CD4-positive, alpha-beta T cell (primary cell): ENCODE measurements at regions not wholly inside any gene's neighbourhood (a gene's known extent, or its start where the extent isn't known, plus 50 kb on each side); places are given as distances from the start of the nearest gene placed in this dataset.
"Not testable (repeated sequence)": the region's sequence is repeated elsewhere in the genome, so short reads cannot be mapped to it uniquely, and the experiment has no call there.

Source experiments
- ATAC-seq: fragments of 200-7000 bp; cut with Tn5 transposase; one replicate; pipeline ENCODE4 v1.10.0; 2022; ENCODE audit warnings: mild to moderate bottlenecking; ENCODE audit not compliant: poor library complexity
- CTCF ChIA-PET: fragments of 350-600 bp; sonication (Branson Sonifier 250); formaldehyde crosslinking; loops from one replicate; lab custom pipeline; 2021; ENCODE audit warnings: antibody characterized with exemption, inconsistent platforms; lab: Charles Lee
- POLR2A ChIA-PET: fragments of 350-600 bp; sonication (Branson Sonifier 250); formaldehyde crosslinking; loops from one replicate; lab custom pipeline; 2021; ENCODE audit warnings: antibody characterized with exemption, inconsistent platforms; lab: Charles Lee
- DNase-seq, 14 experiments: peaks; one replicate each; pipeline ENCODE4 v3.0.0-alpha.2; 2013 to 2020; ENCODE audit warnings: mixed read lengths in 2 of 14
- H3K27ac ChIP-seq, 2 donors: one replicate each; pipeline versions ENCODE4 v1.5.1 to v1.7.0; 2013; ENCODE audit warnings: low read length in 2 of 2, low read depth in 1 of 2, mild to moderate bottlenecking in 1 of 2
- H3K27me3 ChIP-seq, 2 experiments: 1 replicate in 1 of 2; 2 replicates in 1 of 2; pipeline versions ENCODE4 v1.6.1 to v1.7.0; 2013; ENCODE audit warnings: low read length in 2 of 2, control low read depth in 1 of 2, mild to moderate bottlenecking in 1 of 2, moderate library complexity in 1 of 2; ENCODE audit not compliant: insufficient read depth in 2 of 2, control insufficient read depth in 1 of 2
- H3K36me3 ChIP-seq: one replicate; pipeline ENCODE4 v1.6.1; 2013; ENCODE audit warnings: low read length, control low read depth; ENCODE audit not compliant: insufficient read depth
- H3K4me1 ChIP-seq: one replicate; pipeline ENCODE4 v1.6.1; 2013; ENCODE audit warnings: low read length, control low read depth; ENCODE audit not compliant: insufficient read depth
- H3K4me3 ChIP-seq: one replicate; pipeline ENCODE4 v1.5.1; 2013; ENCODE audit warnings: mild to moderate bottlenecking, low read length, moderate library complexity
- H3K9me3 ChIP-seq, 2 experiments: 1 replicate in 1 of 2; 2 replicates in 1 of 2; pipeline versions ENCODE4 v1.6.1 to v1.7.0; 2013; ENCODE audit warnings: low read length in 2 of 2, mild to moderate bottlenecking in 2 of 2, control low read depth in 1 of 2, moderate library complexity in 1 of 2; ENCODE audit not compliant: control insufficient read depth in 1 of 2, insufficient read depth in 1 of 2
- H3K27ac Mint-ChIP-seq: one replicate; pipeline ENCODE4 v1.8.0; 2020; ENCODE audit warnings: mixed read lengths
- H3K27me3 Mint-ChIP-seq: one replicate; pipeline ENCODE4 v1.8.0; 2021; ENCODE audit warnings: mixed read lengths
- H3K36me3 Mint-ChIP-seq: one replicate; pipeline ENCODE4 v1.8.0; 2021; ENCODE audit warnings: low read depth, mixed read lengths
- H3K4me1 Mint-ChIP-seq: one replicate; pipeline ENCODE4 v1.8.0; 2021; ENCODE audit warnings: low read depth, mixed read lengths
- H3K4me3 Mint-ChIP-seq: one replicate; pipeline ENCODE4 v1.8.0; 2020; ENCODE audit warnings: mild to moderate bottlenecking, mixed read lengths
- H3K9me3 Mint-ChIP-seq: one replicate; pipeline ENCODE4 v1.8.0; 2020; ENCODE audit warnings: mixed read lengths
- intact Hi-C, 2 experiments: fragments of 100-400 bp; cut with DNase I in 1 of 2; cut with micrococcal nuclease in 1 of 2; formaldehyde crosslinking; loops; one replicate each; pipeline versions ENCODE4 v1.15.1 to v1.9.0; 2023 to 2025; cut with DNase I, micrococcal nuclease
- TF ChIP-seq, protein P1 (sequence below): fragments of 200-600 bp; IDR thresholded peaks from one replicate; pipeline ENCODE4 v1.8.0; 2022; ENCODE audit warnings: antibody characterized with exemption, mild to moderate bottlenecking

DNA sequence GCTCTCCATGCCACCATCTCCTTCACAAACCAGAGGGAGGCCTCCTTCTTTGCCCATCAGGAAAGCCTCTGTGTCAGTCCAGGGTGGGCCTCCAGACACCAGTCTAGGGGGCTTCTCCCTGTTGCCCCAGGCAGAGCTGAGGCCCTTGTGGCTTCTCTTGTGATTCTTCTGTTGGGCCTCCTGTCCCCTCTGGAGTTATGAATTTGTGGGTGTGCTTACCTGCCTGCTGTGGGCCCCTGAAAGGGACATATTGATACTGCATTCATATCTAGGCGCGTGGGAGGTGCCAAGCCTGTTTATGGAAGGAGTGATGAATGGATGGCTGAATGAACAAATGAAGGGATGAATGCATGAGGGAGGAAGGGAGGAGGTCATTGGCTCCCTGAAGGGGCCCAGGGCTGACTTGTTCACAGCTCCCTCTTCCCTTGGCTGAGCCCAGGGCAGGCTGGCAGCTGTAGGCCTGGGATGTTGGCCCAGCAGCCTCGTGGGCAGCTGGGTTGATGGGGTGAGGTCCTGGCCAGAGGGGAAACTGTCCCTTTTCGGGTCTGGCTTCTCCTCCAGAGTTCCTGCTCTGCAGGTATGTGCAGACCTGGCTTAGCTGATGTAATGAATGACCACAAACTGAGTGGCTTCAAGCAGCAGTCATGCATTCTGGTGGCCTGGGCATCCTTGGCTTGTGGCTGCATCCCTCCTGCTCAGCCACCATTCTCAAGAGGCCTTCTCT lies 195.4 kb downstream of the GOLGA6L6 start:
- no peak overlapping the region for H3K27ac Mint-ChIP-seq
- no peak overlapping the region for H3K4me3 ChIP-seq
- H3K9me3 ChIP-seq = peaks cover 0 to 87% of the 10 kb centered on the region in 2 experiments
- H3K4me1 ChIP-seq = peaks cover 2% of the 10 kb centered on the region
- H3K9me3 Mint-ChIP-seq = no peaks in the 10 kb centered on the region
- no peak overlapping the region for H3K4me3 Mint-ChIP-seq
- ChIA-PET POLR2A (interaction anchor here (1.0 kb wide), 1 partner anchor 1704 kb away, joined by 3 read pairs; no protein-coding TSS in a partner anchor), CTCF (no interaction called here)
- peaks cover 6% of the 10 kb centered on the region for H3K27me3 Mint-ChIP-seq
- intact Hi-C loops = loop anchor here in 1 of 2 experiments (10.0 kb wide), 1 partner anchor 61 kb away; no protein-coding TSS in a partner anchor
- ATAC-seq = no peak
- H3K4me1 Mint-ChIP-seq = no peaks in the 10 kb centered on the region
- H3K36me3 ChIP-seq = no peaks in the 10 kb centered on the region
- no peak overlapping the region for H3K27ac ChIP-seq
- TF ChIP-seq, protein P1, sequence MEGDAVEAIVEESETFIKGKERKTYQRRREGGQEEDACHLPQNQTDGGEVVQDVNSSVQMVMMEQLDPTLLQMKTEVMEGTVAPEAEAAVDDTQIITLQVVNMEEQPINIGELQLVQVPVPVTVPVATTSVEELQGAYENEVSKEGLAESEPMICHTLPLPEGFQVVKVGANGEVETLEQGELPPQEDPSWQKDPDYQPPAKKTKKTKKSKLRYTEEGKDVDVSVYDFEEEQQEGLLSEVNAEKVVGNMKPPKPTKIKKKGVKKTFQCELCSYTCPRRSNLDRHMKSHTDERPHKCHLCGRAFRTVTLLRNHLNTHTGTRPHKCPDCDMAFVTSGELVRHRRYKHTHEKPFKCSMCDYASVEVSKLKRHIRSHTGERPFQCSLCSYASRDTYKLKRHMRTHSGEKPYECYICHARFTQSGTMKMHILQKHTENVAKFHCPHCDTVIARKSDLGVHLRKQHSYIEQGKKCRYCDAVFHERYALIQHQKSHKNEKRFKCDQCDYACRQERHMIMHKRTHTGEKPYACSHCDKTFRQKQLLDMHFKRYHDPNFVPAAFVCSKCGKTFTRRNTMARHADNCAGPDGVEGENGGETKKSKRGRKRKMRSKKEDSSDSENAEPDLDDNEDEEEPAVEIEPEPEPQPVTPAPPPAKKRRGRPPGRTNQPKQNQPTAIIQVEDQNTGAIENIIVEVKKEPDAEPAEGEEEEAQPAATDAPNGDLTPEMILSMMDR = no peak
- H3K36me3 Mint-ChIP-seq = no peaks in the 10 kb centered on the region
- peaks cover 0 to 1% of the 10 kb centered on the region in 2 experiments for H3K27me3 ChIP-seq
- peak in 2 of 14 experiments; percentile 8 to 28 for DNase-seq

DNA sequence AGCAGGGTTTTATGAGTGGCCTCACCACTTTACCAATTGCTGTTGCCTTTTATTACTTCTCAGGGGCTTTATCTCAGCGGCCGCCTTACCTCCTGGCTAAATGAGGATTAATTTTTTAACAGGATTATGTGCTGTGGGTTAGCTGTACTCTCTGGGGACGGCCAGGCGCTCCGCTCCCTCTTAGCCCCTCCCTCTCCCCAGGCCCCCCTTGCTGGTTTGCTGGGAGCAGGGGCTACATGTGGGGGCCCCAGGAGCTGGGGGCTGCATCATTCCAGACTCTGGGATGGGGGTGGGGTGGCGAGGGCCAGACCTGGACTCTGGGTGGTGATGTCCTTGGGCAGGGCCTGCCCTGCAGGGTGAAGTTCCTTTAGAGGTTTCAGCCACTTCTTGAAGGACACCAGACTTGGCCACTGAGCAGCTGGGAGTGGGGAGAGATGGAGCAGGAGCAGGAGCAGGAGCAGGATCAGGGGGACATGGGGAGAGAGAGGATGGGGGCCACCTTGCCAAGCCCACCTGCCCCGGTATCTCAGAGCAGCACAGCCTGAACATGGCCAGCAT lies 196.1 kb downstream of the GOLGA6L6 start:
- no peaks in the 10 kb centered on the region for H3K36me3 Mint-ChIP-seq
- H3K27me3 Mint-ChIP-seq = peaks cover 3% of the 10 kb centered on the region
- POLR2A ChIA-PET = interaction anchor here (1.0 kb wide), 1 partner anchor 1704 kb away, joined by 3 read pairs; no protein-coding TSS in a partner anchor
- TF ChIP-seq, protein P1 = no peak
- Histone ChIP-seq H3K4me3 (no peak overlapping the region), H3K36me3 (no peaks in the 10 kb centered on the region), H3K27me3 (peaks cover 0 to 5% of the 10 kb centered on the region in 2 experiments), H3K4me1 (peaks cover 5% of the 10 kb centered on the region), H3K27ac (no peak overlapping the region), H3K9me3 (peaks cover 0 to 87% of the 10 kb centered on the region in 2 experiments)
- H3K4me3 Mint-ChIP-seq = no peak overlapping the region
- DNase-seq (peak in 1 of 14 experiments; percentile 30), ATAC-seq (no peak)
- H3K9me3 Mint-ChIP-seq = no peaks in the 10 kb centered on the region
- CTCF ChIA-PET = no interaction called here
- no peaks in the 10 kb centered on the region for H3K4me1 Mint-ChIP-seq
- intact Hi-C loops = loop anchor here in 1 of 2 experiments (10.0 kb wide), 1 partner anchor 61 kb away; no protein-coding TSS in a partner anchor
- H3K27ac Mint-ChIP-seq = no peak overlapping the region

DNA sequence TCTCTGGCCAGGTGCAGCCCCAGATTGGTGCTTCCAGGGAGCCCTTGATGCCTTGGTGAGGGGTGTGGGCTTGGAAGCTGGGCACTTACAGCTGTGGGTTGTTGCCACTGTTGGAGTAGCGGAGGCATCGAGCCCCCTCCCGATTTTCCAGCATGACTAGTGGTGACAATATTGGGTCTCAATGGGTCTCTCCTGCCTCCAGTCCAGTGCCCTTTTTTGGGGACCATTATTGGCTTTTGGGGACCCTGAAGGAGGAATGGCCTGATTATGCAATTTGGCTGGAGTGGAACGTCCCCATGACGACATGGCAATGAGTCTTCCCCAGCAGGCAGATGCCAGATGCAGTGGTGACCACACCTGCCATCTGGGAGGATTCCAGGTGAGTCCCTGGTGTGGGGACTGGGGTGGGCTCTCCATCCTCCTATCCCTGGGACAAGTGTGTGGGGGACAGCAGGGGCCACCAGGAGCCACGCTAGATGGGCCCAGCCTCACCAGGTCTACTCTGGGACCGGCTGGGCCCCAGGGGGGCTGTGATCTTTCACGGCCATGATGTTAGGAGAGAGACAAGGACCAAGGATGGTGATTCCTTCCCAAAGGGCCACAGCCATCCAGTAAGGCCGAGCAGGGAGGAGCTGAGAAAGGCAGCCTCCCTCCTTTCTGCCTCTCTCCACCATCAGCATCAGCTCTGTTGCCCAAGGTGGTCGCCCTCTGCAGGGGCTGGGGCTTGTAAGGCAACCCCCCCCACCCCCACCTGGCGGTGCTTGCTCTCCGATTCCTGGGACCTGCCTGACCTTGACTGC lies 196.8 kb downstream of the GOLGA6L6 start:
- Histone ChIP-seq H3K27me3 (peaks cover 0 to 5% of the 10 kb centered on the region in 2 experiments), H3K27ac (no peak overlapping the region), H3K36me3 (no peaks in the 10 kb centered on the region), H3K9me3 (peaks cover 0 to 89% of the 10 kb centered on the region in 2 experiments), H3K4me1 (peaks cover 5% of the 10 kb centered on the region), H3K4me3 (no peak overlapping the region)
- Mint-ChIP-seq H3K4me3 (no peak overlapping the region), H3K4me1 (no peaks in the 10 kb centered on the region), H3K27ac (no peak overlapping the region), H3K9me3 (no peaks in the 10 kb centered on the region), H3K27me3 (no peaks in the 10 kb centered on the region), H3K36me3 (no peaks in the 10 kb centered on the region)
- ATAC-seq (no peak), DNase-seq (peak in 2 of 14 experiments; percentile 11 to 27)
- ChIA-PET CTCF (no interaction called here), POLR2A (interaction anchor here (1.0 kb wide), 1 partner anchor 1705 kb away, joined by 3 read pairs; no protein-coding TSS in a partner anchor)
- intact Hi-C loops = loop anchor here in 1 of 2 experiments (5.0 to 10.0 kb wide), 2 partner anchors 32 to 60 kb away; no protein-coding TSS in a partner anchor
- TF ChIP-seq, protein P1 = no peak

DNA sequence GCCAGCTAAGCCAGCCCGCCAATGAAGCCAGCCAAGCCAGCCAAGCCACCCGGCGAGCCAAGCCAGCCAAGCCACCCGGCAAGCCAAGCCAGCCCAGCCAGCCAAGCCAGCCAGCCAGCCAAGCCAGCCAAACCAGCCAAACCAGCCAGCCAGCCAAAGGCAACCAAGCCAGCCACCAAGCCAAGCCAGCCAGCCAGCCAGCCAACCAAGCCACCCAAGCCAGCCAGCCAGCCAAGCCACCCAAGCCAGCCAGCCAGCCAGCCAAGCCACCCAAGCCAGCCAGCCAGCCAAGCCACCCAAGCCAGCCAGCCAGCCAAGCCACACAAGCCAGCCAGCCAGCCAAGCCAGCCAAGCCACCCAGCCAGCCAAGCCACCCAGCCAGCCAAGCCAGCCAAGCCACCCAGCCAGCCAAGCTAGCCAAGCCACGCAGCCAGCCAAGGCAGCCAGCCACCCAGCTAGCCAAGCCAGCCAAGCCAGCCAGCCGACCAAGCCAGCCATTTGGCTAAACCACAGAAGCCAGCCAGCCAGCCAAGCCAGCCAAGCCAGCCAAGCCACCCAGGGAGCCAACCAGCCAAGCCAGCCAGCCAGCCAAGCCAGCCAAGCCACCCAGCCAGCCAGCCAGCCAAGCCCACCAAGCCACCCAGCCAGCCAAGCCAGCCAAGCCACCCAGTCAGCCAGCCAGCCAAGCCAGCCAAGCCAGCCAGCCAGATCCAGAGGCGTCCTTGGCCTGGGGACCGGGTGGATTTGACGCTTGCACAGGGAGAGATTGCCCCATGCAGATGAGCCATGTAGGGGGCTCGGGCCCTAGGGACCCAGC lies 198.0 kb downstream of the GOLGA6L6 start:
- H3K4me1 Mint-ChIP-seq, POLR2A ChIA-PET, ATAC-seq, H3K4me3 ChIP-seq, H3K9me3 Mint-ChIP-seq, H3K27me3 Mint-ChIP-seq, CTCF ChIA-PET, H3K27ac Mint-ChIP-seq, H3K36me3 ChIP-seq, H3K4me1 ChIP-seq, H3K36me3 Mint-ChIP-seq, H3K27ac ChIP-seq, H3K4me3 Mint-ChIP-seq, H3K27me3 ChIP-seq: not testable (repeated sequence)
- peaks cover 0 to 89% of the 10 kb centered on the region in 2 experiments for H3K9me3 ChIP-seq
- DNase-seq = peak in 3 of 14 experiments; percentile 6 to 27 (median 25)
- intact Hi-C loops = loop anchor here in 1 of 2 experiments (5.0 to 10.0 kb wide), 2 partner anchors 34 to 59 kb away; no protein-coding TSS in a partner anchor
